Epithelial cell of esophagus (primary cell): ENCODE measurements at regions not wholly inside any gene's neighbourhood (a gene's known extent, or its start where the extent isn't known, plus 50 kb on each side); places are given as distances from the start of the nearest gene placed in this dataset.

ENCODE experiments used
- DNase-seq: peaks from one replicate; pipeline ENCODE4 v3.0.0; 2010; ENCODE audit warnings: low read depth
- H3K4me3 ChIP-seq: 2 replicates; pipeline ENCODE4 v1.5.1; 2011; ENCODE audit warnings: mild to moderate bottlenecking, low read length, control low read depth
- TF ChIP-seq, protein P1 (sequence below): IDR thresholded peaks from 2 replicates; pipeline ENCODE4 v1.5.1; 2011; ENCODE audit warnings: low read depth, mild to moderate bottlenecking, low read length, control low read depth, inconsistent platforms; ENCODE audit not compliant: insufficient read depth; ENCODE audit errors: missing control alignments

DNA sequence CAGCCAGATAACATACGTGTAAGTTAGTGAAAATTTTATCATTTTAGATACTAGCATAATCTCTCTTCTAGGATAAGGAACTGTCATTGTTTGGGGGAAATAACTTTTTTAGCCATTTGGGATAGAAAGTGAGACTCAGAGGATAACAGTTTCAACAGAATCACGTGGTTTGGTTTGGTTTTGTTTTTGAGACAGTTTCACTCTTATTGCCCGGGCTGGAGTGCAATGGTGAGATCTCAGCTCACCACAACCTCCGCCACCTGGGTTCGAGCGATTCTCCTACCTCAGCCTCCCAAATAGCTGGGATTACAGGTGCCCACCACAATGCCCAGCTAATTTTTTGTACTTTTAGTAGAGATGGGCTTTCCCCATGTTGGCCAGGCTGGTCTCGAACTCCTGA lies 323.2 kb upstream of the MEIS1 start:
- no peak for DNase-seq
- no peak overlapping the region for H3K4me3 ChIP-seq
- TF ChIP-seq, protein P1, sequence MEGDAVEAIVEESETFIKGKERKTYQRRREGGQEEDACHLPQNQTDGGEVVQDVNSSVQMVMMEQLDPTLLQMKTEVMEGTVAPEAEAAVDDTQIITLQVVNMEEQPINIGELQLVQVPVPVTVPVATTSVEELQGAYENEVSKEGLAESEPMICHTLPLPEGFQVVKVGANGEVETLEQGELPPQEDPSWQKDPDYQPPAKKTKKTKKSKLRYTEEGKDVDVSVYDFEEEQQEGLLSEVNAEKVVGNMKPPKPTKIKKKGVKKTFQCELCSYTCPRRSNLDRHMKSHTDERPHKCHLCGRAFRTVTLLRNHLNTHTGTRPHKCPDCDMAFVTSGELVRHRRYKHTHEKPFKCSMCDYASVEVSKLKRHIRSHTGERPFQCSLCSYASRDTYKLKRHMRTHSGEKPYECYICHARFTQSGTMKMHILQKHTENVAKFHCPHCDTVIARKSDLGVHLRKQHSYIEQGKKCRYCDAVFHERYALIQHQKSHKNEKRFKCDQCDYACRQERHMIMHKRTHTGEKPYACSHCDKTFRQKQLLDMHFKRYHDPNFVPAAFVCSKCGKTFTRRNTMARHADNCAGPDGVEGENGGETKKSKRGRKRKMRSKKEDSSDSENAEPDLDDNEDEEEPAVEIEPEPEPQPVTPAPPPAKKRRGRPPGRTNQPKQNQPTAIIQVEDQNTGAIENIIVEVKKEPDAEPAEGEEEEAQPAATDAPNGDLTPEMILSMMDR, result no peak

DNA sequence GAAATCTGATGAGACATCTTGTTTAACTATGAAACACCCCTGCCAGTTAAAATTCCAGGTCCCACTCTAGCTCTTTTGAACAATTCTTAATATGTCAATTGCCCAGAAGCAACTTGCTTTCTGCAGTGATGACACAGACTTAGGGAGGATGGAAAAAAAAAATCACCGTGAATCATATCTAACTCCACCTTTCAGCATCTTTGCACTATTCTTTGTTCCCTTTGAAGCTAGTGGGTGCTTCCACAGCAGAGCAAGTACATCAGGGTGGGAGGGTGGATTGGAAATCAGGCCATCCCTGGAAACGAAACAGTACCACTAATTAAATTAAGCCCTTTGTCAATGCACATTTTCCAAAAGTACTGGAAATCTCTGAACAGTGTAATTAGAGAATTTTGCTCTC lies 324.3 kb upstream of the MEIS1 start:
- no peak for DNase-seq
- TF ChIP-seq, protein P1, result no peak
- H3K4me3 ChIP-seq, result no peak overlapping the region

DNA sequence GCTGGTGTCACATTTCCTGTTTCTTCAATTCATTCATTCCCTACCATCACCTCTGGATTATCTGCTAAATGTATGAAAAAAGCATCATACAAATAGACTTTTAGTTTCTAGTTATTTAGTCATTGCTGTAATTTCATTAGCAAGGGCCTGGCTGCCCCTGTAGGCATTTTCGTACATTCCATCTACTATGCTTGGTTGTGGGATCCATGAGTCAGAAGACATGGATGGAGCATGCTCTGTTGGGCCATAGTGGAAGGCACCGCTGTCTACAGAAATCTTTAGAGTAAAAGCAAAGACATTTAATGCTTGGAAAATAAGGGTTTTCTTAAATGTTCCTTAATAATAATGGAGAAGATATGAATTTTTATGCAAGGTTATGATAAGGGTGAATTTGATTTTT lies 324.8 kb upstream of the MEIS1 start:
- no peak for DNase-seq
- no peak overlapping the region for H3K4me3 ChIP-seq

DNA sequence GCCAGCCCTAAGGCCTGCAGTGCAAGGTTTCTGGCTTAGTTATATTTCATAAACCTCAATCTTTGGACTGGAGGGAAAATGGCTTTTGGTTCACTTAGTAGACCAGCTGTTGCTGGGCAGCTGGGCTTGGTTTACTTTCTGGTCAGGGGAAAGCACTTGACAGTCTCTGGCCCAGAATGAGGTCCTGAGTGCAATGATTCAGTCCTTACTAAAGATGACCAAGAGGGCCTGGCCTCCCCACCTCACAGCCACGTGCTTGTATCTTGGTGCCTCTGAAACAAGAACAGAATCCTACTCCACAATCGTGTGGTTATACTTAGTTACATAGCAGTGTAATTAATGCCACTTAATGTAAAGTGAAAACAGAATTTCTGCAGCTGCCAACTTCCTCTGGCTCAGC lies 325.5 kb upstream of the MEIS1 start:
- DNase-seq, result no peak
- no peak overlapping the region for H3K4me3 ChIP-seq
- TF ChIP-seq, protein P1, result no peak

More for the DNA sequence above, 324.8 kb upstream of the MEIS1 start:
- TF ChIP-seq, protein P1, result no peak

DNA sequence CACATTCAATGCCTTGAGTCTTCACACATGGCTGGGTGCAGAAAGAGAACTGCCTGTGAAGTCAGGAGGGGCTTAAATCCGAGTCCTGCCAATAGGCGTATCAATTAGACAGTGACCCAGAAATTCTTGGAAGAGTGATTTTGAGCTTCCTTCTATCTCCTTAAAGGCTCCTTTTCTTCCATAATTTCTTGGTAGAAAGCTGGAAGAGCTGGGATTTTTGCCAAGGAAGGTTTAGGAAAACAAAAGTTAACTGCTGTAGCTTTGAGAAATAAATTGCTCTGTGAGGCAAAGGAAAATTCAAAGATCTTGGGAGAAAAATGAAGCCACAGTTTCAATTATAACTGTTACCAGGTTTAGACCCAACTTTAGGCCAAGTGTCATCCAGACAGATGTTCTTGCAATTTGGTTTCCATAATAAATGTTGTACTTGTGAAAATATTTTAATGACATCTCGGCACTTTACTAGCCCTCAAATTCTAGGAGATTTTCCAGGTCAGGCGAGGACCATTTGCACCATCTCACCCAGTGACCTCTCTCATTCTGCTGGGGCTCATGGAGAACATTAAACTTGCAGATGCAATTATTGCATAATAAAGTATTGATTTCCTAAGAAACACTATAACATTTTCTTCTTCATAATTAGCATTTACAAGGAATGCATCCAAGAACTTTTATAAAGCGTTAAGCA lies 329.7 kb upstream of the MEIS1 start:
- TF ChIP-seq, protein P1, result no peak
- DNase-seq, result no peak
- no peak overlapping the region for H3K4me3 ChIP-seq

DNA sequence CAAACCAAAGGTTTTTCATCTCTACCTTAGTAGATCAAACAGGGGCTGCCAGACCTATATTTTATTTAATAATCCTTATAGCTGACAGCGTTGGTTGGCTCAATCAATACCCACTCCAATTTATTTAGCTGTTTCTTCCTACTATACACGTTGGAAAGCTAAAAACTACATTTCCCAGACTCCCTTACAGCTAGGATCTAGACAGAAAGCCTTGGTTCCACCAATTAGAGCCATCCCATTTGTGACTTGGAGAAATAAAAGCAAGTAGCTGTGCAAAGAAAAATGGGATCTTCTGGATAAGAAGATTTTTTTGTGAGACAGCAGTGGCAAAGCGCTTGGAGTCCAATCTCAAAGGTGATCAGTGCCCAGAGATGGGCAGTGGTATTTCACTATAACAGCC lies 331.3 kb upstream of the MEIS1 start:
- no peak for DNase-seq
- no peak overlapping the region for H3K4me3 ChIP-seq
- TF ChIP-seq, protein P1, result no peak

DNA sequence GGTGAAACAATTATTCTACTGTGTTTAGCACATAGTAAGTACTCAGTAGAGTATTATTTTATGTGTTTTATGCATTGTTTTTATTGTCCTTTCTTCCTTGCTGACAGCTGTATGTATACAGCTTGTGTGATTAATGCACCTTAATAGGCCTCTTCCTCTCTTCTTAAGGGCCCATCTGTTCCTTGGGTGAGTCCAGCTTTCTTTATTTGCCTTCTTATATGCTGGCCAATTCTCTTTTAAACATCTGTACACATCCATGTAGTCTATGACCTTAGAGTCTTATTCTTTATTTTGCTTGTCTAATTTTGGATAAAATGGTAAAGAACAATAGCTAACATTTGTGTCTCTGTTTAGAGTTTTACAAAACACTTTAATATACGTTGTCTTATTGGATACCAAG lies 333.7 kb upstream of the MEIS1 start:
- no peak for DNase-seq
- TF ChIP-seq, protein P1, result no peak
- H3K4me3 ChIP-seq, result no peak overlapping the region
